Mammary epithelial cell (primary cell): ENCODE measurements at regions not wholly inside any gene's neighbourhood (a gene's known extent, or its start where the extent isn't known, plus 50 kb on each side); places are given as distances from the start of the nearest gene placed in this dataset.

Experiments used
- EZH2 ChIP-seq: IDR thresholded peaks from 2 replicates; pipeline ENCODE4 v1.6.1; 2012; ENCODE audit warnings: low read length, inconsistent platforms, borderline replicate concordance
- TF ChIP-seq, protein P1 (sequence below), 2 donors: IDR thresholded peaks in 1 of 2; conservative IDR thresholded peaks in 1 of 2; 2 replicates each; pipeline ENCODE4 v1.5.1; 2011 to 2012; ENCODE audit warnings: inconsistent platforms in 2 of 2, low read length in 2 of 2, mild to moderate bottlenecking in 2 of 2, control low read depth in 1 of 2, low read depth in 1 of 2; ENCODE audit not compliant: insufficient read depth in 1 of 2; ENCODE audit errors: extremely low read depth in 1 of 2

DNA sequence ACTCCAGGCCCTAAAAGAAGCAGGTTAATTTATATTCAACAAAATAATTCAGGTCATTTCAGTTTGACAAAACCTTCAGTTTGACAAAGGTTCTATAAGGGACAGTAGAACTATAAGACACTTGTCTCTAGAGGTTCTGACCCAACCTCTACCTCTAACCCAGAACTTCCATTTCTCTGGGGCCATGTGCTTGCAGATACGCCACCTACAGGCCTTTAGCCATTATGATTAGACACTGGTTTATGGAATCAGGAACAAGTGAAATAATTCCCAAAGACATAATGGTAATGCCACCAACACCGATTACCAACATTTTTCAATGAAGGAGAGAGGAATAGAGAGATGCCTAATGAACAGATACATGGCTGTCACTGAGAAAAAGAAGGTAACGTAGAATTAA, 733.9 kb downstream of the PRELID2 start:
- TF ChIP-seq, protein P1, sequence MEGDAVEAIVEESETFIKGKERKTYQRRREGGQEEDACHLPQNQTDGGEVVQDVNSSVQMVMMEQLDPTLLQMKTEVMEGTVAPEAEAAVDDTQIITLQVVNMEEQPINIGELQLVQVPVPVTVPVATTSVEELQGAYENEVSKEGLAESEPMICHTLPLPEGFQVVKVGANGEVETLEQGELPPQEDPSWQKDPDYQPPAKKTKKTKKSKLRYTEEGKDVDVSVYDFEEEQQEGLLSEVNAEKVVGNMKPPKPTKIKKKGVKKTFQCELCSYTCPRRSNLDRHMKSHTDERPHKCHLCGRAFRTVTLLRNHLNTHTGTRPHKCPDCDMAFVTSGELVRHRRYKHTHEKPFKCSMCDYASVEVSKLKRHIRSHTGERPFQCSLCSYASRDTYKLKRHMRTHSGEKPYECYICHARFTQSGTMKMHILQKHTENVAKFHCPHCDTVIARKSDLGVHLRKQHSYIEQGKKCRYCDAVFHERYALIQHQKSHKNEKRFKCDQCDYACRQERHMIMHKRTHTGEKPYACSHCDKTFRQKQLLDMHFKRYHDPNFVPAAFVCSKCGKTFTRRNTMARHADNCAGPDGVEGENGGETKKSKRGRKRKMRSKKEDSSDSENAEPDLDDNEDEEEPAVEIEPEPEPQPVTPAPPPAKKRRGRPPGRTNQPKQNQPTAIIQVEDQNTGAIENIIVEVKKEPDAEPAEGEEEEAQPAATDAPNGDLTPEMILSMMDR (conservative IDR thresholded peaks at IDR 0.05 in 1 of 2, IDR thresholded peaks at IDR 0.05 in 1 of 2; ENCODE audit: extremely low read depth in 1 of 2, insufficient read depth in 1 of 2, low read depth in 1 of 2, low read length in 2 of 2): peak; percentile 57 to 60
- no peak for TF ChIP-seq EZH2
